Mesothelial cell of epicardium (in vitro differentiated cells): ENCODE measurements at regions not wholly inside any gene's neighbourhood (a gene's known extent, or its start where the extent isn't known, plus 50 kb on each side); places are given as distances from the start of the nearest gene placed in this dataset.
"Not testable (repeated sequence)": the region's sequence is repeated elsewhere in the genome, so short reads cannot be mapped to it uniquely, and the experiment has no call there.

Experiments
- DNase-seq, 2 experiments: peaks; one replicate each; pipeline ENCODE4 v3.0.0; 2021; ENCODE audit warnings: low spot score in 2 of 2; ENCODE audit not compliant: unreplicated experiment in 2 of 2
- H3K27ac Mint-ChIP-seq: 2 replicates; pipeline ENCODE4 v1.8.0; 2021; ENCODE audit warnings: mixed read lengths
- H3K27me3 Mint-ChIP-seq: 2 replicates; pipeline ENCODE4 v1.8.0; 2021; ENCODE audit warnings: low read depth, mixed read lengths
- H3K36me3 Mint-ChIP-seq: 2 replicates; pipeline ENCODE4 v1.8.0; 2021; ENCODE audit warnings: mixed read lengths
- H3K4me1 Mint-ChIP-seq: 2 replicates; pipeline ENCODE4 v1.8.0; 2021; ENCODE audit warnings: mixed read lengths
- H3K4me3 Mint-ChIP-seq: 2 replicates; pipeline ENCODE4 v1.8.0; 2021; ENCODE audit warnings: mild to moderate bottlenecking, moderate library complexity, mixed read lengths
- H3K9me3 Mint-ChIP-seq: 2 replicates; pipeline ENCODE4 v1.8.0; 2021; ENCODE audit warnings: mixed read lengths
- CTCF ChIP-seq: fragments of 200-600 bp; sonication (generic); IDR thresholded peaks from one replicate; pipeline ENCODE4 v1.5.0; 2021; ENCODE audit warnings: antibody characterized with exemption; ENCODE audit not compliant: unreplicated experiment

- Mint-ChIP-seq H3K9me3 (no peaks in the 10 kb centered on the region), H3K27ac (no peak overlapping the region), H3K4me3 (no peak overlapping the region), H3K27me3 (no peaks in the 10 kb centered on the region), H3K4me1 (peaks cover 2% of the 10 kb centered on the region), H3K36me3 (peaks cover 24% of the 10 kb centered on the region)
- DNase-seq = no peak
- TF ChIP-seq CTCF = no peak
Measured at GRCh38 chr6:34646714-34647113, 49.9 kb downstream of the ILRUN start.

DNA sequence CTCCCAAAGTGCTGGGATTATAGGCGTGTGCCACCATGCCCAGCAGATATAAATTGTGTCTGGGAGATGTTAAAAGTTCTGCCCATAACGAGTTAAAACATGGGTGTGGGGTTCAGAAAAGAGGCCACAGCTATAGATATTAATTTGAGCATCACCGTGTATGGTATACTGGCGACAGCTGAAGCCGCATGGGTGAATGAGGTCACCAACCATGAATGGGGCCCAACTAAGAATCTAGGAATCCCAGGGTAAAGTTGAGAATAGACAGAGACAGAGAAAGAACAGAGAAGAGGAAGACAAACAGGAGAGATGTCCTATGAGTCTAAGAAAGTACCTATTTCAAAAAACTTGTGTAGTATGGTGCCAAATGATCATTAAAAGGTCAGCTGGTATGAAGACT is 50.9 kb downstream of the ILRUN start:
- no peak overlapping the region for H3K4me3 Mint-ChIP-seq
- peaks cover 26% of the 10 kb centered on the region for H3K36me3 Mint-ChIP-seq
- H3K4me1 Mint-ChIP-seq = no peaks in the 10 kb centered on the region
- H3K27ac Mint-ChIP-seq = no peak overlapping the region
- no peaks in the 10 kb centered on the region for H3K9me3 Mint-ChIP-seq
- no peaks in the 10 kb centered on the region for H3K27me3 Mint-ChIP-seq
- no peak for TF ChIP-seq CTCF
- no peak for DNase-seq

- Mint-ChIP-seq H3K36me3 (peaks cover 29% of the 10 kb centered on the region), H3K27ac (peak overlapping the region; percentile 2), H3K27me3 (no peaks in the 10 kb centered on the region), H3K4me1 (no peaks in the 10 kb centered on the region), H3K9me3 (no peaks in the 10 kb centered on the region), H3K4me3 (no peak overlapping the region)
- no peak for TF ChIP-seq CTCF
- no peak for DNase-seq
Measured at GRCh38 chr6:34644716-34645115, 51.9 kb downstream of the ILRUN start.

DNA sequence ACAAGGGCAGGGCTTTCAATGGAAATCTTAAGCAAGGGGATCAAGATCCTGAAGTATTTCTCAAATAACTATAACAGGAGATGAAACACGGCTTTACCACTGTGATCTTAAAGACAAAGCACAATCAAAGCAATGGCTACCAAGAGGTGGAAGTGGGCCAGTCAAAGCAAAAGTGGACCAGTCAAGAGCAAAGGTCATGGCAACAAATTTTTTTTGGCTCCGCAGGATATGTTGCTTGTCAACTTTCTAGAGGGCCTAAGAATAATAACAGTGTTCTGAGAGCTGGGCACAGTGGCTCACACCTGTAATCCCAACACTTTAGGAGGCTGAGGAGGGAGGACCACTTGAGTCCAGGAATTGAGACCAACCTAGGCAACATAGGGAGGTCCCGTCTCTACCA is 54.1 kb downstream of the ILRUN start:
- Mint-ChIP-seq H3K9me3 (no peaks in the 10 kb centered on the region), H3K27ac (no peak overlapping the region), H3K27me3 (no peaks in the 10 kb centered on the region), H3K4me1 (no peaks in the 10 kb centered on the region), H3K36me3 (peaks cover 34% of the 10 kb centered on the region), H3K4me3 (no peak overlapping the region)
- TF ChIP-seq CTCF = no peak
- DNase-seq = no peak

DNA sequence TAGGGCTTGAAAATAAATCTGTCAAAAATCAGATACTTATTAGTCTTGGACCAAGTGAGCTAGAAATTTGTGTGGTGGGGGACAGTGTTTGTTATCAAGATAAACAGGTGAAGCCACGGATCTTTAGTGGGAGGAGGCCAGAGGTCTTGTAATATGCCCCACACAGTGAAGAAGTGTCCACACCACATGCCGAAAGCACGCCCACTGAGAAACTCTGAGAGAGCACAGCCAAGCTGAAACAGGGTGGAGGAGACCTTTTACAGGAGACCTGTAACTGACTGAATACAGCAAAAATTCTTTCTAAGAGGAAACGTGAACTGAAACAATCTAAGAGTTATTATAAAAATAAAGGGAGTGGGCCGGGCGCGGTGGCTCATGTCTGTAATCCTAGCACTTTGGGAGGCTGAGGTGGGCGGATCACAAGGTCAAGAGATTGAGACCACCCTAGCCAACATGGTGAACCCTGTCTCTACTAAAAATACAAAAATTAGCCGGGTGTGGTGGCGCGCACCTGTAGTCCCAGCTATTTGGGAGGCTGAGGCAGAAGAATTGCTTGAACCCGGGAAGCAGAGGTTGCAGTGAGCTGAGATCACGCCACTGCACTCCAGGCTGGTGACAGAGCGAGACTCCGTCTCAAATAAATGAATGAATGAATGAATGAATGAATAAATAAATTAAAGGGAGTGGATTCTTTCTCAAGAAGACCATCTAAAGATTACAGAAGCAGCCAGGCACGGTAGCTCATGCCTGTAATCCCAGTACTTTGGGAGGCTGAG is 56.3 kb downstream of the ILRUN start:
- not testable (repeated sequence) for H3K4me3 Mint-ChIP-seq, H3K27ac Mint-ChIP-seq, H3K9me3 Mint-ChIP-seq, H3K4me1 Mint-ChIP-seq, H3K27me3 Mint-ChIP-seq, DNase-seq
- peaks cover 27% of the 10 kb centered on the region for H3K36me3 Mint-ChIP-seq

DNA sequence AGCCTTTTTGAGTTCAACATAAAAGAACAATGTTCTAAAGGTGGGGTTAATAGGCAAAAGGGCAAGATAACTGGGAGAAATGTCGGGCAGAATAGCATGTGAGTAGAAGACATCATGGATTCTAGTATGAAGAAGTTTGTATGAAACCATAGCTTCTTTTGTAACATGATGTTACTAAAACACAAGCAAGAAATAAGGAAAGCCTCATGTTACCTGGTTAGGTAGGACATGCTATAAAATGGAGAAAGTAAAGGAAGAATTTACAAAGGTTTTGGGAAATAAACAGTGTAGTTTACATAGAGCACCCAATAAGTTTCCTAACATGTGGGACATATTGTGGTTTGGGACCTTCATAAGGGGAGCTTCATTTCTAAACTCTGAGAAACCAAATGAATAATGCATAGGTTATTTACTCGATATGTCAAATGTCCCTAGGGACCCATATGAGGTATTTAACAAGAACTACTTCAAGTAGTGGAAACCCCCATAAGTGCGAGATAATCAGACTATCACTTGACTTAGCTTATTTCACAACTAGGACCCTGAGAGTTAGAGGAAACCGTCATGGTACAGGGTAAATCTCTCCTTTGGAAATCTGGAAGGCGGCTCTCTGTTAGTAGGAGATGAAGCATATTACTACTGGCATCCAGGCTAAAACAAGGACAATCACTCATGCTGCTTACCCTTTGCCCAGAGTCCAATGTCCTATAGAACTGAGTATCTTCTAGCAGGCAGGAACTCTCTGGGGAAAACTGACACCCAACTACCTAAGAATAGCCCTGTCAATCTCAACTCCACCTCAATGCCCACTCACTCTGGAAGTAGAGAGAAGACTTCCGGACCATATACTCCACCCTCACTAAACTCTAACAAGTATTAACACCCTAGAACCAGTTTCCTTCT is 57.5 kb downstream of the ILRUN start:
- no peak for DNase-seq
- H3K27me3 Mint-ChIP-seq = no peaks in the 10 kb centered on the region
- no peaks in the 10 kb centered on the region for H3K4me1 Mint-ChIP-seq
- H3K27ac Mint-ChIP-seq = no peak overlapping the region
- H3K4me3 Mint-ChIP-seq = no peak overlapping the region
- H3K36me3 Mint-ChIP-seq = peaks cover 18% of the 10 kb centered on the region
- no peak for TF ChIP-seq CTCF
- no peaks in the 10 kb centered on the region for H3K9me3 Mint-ChIP-seq
